OCI-LY3 (cell line): ENCODE measurements at regions not wholly inside any gene's neighbourhood (a gene's known extent, or its start where the extent isn't known, plus 50 kb on each side); places are given as distances from the start of the nearest gene placed in this dataset.

Experiments
- EZH2phosphoT487 ChIP-seq: fragments of 200-600 bp; shearing (Covaris generic); IDR thresholded peaks from 2 replicates; pipeline ENCODE4 v1.6.1; 2018; ENCODE audit warnings: antibody characterized with exemption, mixed run types, low read depth
- TF ChIP-seq, protein P1 (sequence below): fragments of 200-600, 300-600 bp; sonication (generic); IDR thresholded peaks from 2 replicates; pipeline ENCODE4 v1.5.1; 2014; ENCODE audit warnings: antibody characterized with exemption, low read length, low read depth

DNA sequence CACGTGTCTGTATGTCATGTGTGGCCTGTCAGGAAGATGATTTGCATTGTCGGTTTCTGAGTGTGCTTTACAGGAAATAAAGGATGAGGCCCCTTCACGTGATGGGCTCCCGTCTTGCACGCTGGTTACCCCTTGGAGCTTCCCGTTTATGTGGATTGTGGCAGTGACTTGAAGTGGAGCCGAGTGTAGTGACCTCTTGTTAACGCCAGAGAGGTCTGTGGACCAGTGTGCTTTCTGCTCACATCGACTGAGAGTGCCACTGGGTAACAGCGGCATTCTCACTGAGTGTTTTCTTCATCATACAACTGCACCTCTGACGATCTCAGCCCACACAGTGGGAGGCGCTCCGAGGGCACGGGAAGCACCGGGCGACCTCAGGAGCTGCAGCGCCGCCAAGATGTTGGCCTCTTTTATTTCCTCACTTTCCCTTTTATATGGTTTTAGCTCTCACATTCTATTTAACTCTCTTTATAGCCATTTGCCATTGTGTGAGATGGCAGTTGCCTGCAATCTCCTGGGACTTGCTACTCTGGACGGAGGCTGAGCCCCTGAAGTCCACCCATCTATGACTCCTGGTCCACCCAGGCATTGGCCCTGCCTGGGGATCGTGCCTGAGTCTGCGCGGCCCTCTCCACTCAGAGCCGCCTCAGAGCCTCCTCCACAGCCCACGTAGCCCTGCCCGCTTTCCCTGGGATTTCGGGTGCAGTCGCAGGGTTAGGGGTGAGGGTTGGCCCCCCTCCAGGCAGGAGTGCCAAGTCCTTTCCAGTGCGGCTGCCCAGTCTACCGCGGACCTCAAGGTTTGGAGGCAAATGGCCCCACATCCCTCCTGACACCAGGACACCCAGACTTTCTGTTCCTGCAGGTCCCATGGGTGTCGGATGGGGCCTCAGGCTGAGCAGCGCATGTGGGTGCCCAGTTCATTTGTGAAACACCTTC, 238.9 kb downstream of the ERMARD start:
- TF ChIP-seq, protein P1, sequence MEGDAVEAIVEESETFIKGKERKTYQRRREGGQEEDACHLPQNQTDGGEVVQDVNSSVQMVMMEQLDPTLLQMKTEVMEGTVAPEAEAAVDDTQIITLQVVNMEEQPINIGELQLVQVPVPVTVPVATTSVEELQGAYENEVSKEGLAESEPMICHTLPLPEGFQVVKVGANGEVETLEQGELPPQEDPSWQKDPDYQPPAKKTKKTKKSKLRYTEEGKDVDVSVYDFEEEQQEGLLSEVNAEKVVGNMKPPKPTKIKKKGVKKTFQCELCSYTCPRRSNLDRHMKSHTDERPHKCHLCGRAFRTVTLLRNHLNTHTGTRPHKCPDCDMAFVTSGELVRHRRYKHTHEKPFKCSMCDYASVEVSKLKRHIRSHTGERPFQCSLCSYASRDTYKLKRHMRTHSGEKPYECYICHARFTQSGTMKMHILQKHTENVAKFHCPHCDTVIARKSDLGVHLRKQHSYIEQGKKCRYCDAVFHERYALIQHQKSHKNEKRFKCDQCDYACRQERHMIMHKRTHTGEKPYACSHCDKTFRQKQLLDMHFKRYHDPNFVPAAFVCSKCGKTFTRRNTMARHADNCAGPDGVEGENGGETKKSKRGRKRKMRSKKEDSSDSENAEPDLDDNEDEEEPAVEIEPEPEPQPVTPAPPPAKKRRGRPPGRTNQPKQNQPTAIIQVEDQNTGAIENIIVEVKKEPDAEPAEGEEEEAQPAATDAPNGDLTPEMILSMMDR, result no peak
- no peak for TF ChIP-seq EZH2phosphoT487
